PFSK-1 (cell line): ENCODE measurements at regions not wholly inside any gene's neighbourhood (a gene's known extent, or its start where the extent isn't known, plus 50 kb on each side); places are given as distances from the start of the nearest gene placed in this dataset.

Experiments used
- FOXP2 ChIP-seq: optimal IDR thresholded peaks from 2 replicates; pipeline ENCODE3; 2011; ENCODE audit warnings: borderline replicate concordance, control low read depth, inconsistent platforms; ENCODE audit not compliant: insufficient read depth; ENCODE audit errors: extremely low read length, extremely low read depth
- POLR2AphosphoS5 ChIP-seq: IDR thresholded peaks from 2 replicates; pipeline ENCODE4 v1.6.1; 2012; ENCODE audit warnings: low read depth, mild to moderate bottlenecking, control low read depth, low read length, moderate library complexity
- SIN3A ChIP-seq: IDR thresholded peaks from 2 replicates; pipeline ENCODE4 v1.6.1; 2012; ENCODE audit warnings: mild to moderate bottlenecking, low read length, moderate library complexity, borderline replicate concordance; ENCODE audit not compliant: insufficient read depth
- TAF1 ChIP-seq: IDR thresholded peaks from 2 replicates; pipeline ENCODE4 v1.6.1; 2012; ENCODE audit warnings: low read length, control low read depth, borderline replicate concordance; ENCODE audit not compliant: insufficient read depth
- TF ChIP-seq, protein P1 (sequence below), 2 experiments: IDR thresholded peaks; 2 replicates each; pipeline versions ENCODE4 v1.6.1 to v1.8.0; 2011 to 2012; ENCODE audit warnings: low read depth in 2 of 2, low read length in 2 of 2, control low read depth in 1 of 2, inconsistent platforms in 1 of 2, mild to moderate bottlenecking in 1 of 2, moderate library complexity in 1 of 2; ENCODE audit not compliant: insufficient read depth in 1 of 2

DNA sequence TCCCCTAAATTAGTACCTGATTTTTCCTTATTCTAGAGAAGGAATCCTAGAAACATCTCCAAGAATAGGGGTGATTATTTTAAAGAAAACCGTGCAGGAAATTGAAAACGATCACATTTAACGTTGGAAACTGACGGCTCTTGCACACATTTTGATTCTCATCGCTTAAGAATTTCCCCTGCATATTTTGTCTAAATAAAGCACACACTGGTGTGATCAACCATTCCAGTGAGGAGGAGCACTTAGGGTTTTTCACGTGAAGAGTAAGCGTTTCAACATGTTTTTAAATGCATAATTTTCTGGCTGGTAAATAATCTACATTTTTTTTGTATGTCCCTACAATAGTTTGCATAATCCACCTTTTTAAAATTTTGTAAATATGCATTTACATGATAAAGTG lies 229.7 kb upstream of the PFKP start:
- TF ChIP-seq POLR2AphosphoS5 (no peak), FOXP2 (no peak)

GRCh38 chr10:2836921-2837662 lies 230.3 kb upstream of the PFKP start:
- TF ChIP-seq FOXP2 (no peak), TAF1 (no peak), POLR2AphosphoS5 (no peak), SIN3A (no peak)
- TF ChIP-seq, protein P1, sequence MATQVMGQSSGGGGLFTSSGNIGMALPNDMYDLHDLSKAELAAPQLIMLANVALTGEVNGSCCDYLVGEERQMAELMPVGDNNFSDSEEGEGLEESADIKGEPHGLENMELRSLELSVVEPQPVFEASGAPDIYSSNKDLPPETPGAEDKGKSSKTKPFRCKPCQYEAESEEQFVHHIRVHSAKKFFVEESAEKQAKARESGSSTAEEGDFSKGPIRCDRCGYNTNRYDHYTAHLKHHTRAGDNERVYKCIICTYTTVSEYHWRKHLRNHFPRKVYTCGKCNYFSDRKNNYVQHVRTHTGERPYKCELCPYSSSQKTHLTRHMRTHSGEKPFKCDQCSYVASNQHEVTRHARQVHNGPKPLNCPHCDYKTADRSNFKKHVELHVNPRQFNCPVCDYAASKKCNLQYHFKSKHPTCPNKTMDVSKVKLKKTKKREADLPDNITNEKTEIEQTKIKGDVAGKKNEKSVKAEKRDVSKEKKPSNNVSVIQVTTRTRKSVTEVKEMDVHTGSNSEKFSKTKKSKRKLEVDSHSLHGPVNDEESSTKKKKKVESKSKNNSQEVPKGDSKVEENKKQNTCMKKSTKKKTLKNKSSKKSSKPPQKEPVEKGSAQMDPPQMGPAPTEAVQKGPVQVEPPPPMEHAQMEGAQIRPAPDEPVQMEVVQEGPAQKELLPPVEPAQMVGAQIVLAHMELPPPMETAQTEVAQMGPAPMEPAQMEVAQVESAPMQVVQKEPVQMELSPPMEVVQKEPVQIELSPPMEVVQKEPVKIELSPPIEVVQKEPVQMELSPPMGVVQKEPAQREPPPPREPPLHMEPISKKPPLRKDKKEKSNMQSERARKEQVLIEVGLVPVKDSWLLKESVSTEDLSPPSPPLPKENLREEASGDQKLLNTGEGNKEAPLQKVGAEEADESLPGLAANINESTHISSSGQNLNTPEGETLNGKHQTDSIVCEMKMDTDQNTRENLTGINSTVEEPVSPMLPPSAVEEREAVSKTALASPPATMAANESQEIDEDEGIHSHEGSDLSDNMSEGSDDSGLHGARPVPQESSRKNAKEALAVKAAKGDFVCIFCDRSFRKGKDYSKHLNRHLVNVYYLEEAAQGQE (IDR thresholded peaks at IDR 0.05; ENCODE audit: insufficient read depth in 1 of 2, low read depth in 2 of 2, low read length in 2 of 2) = no peak

GRCh38 chr10:2834214-2834613 lies 233.1 kb upstream of the PFKP start:
- no peak for TF ChIP-seq SIN3A
- TF ChIP-seq FOXP2 = no peak
- TF ChIP-seq TAF1 = no peak
- no peak for TF ChIP-seq POLR2AphosphoS5
- TF ChIP-seq, protein P1 (IDR thresholded peaks at IDR 0.05; ENCODE audit: insufficient read depth in 1 of 2, low read depth in 2 of 2, low read length in 2 of 2) = no peak

- TF ChIP-seq POLR2AphosphoS5 = no peak
These were observed 235.8 kb upstream of the PFKP start for GRCh38 chr10:2831509-2831908.

- TF ChIP-seq SIN3A (no peak), POLR2AphosphoS5 (no peak), TAF1 (no peak), FOXP2 (no peak)
- TF ChIP-seq, protein P1 (IDR thresholded peaks at IDR 0.05; ENCODE audit: insufficient read depth in 1 of 2, low read depth in 2 of 2, low read length in 2 of 2) = no peak
These were observed 238.6 kb upstream of the PFKP start for GRCh38 chr10:2828741-2829140.

- TF ChIP-seq, protein P1 (IDR thresholded peaks at IDR 0.05; ENCODE audit: insufficient read depth in 1 of 2, low read depth in 2 of 2, low read length in 2 of 2) = no peak
- TF ChIP-seq FOXP2 (no peak), SIN3A (no peak), POLR2AphosphoS5 (no peak), TAF1 (no peak)
These were observed 240.7 kb upstream of the PFKP start for GRCh38 chr10:2826675-2827074.
